Esophagus muscularis mucosa (tissue), 4 donors: ENCODE measurements at regions not wholly inside any gene's neighbourhood (a gene's known extent, or its start where the extent isn't known, plus 50 kb on each side); places are given as distances from the start of the nearest gene placed in this dataset.
"Not testable (repeated sequence)": the region's sequence is repeated elsewhere in the genome, so short reads cannot be mapped to it uniquely, and the experiment has no call there.

Source experiments
- DNase-seq: peaks from one replicate; pipeline ENCODE4 v3.0.0-alpha.2; 2017; ENCODE audit errors: extremely low spot score
- H3K27ac ChIP-seq, 4 donors: fragments of 200-600 bp; sonication (generic); replicated peaks in 1 of 4; 1 replicate in 3 of 4; 2 replicates in 1 of 4; pipeline ENCODE4 v1.5.1; 2016 to 2019; ENCODE audit warnings: mild to moderate bottlenecking in 1 of 4
- H3K27me3 ChIP-seq, 4 donors: fragments of 200-600 bp; sonication (generic); one replicate each; pipeline versions ENCODE4 v1.5.1 to v1.6.0; 2016 to 2019
- H3K36me3 ChIP-seq, 4 donors: fragments of 200-600 bp; sonication (generic); one replicate each; pipeline ENCODE4 v1.5.1; 2016 to 2019
- H3K4me1 ChIP-seq, 4 donors: fragments of 200-600 bp; sonication (generic); one replicate each; pipeline ENCODE4 v1.5.1; 2016 to 2019
- H3K4me3 ChIP-seq, 4 donors: fragments of 200-600 bp; sonication (generic); 1 replicate in 2 of 4; 2 replicates in 2 of 4; pipeline ENCODE4 v1.5.1; 2016 to 2019; ENCODE audit warnings: mild to moderate bottlenecking in 4 of 4, moderate library complexity in 1 of 4
- H3K9me3 ChIP-seq, 4 donors: fragments of 200-600 bp; sonication (generic); 1 replicate in 3 of 4; 2 replicates in 1 of 4; pipeline ENCODE4 v1.5.1; 2016 to 2019
- CTCF ChIP-seq, 3 experiments: fragments of 200-600 bp in 2 of 3; fragments of 450-650 bp in 1 of 3; sonication (generic) in 2 of 3; IDR thresholded peaks; one replicate each; pipeline ENCODE4 v1.5.1; 2017 to 2019; ENCODE audit warnings: antibody characterized with exemption in 3 of 3, mild to moderate bottlenecking in 2 of 3, moderate library complexity in 1 of 3
- EP300 ChIP-seq: sonication (generic); formaldehyde crosslinking; IDR thresholded peaks from one replicate; pipeline ENCODE4 v1.6.1; 2017; ENCODE audit warnings: antibody characterized with exemption
- POLR2A ChIP-seq: fragments of 450-650 bp; IDR thresholded peaks from one replicate; pipeline ENCODE4 v1.6.1; 2017; ENCODE audit warnings: antibody characterized with exemption, moderate library complexity, mild to moderate bottlenecking, low read depth
- POLR2AphosphoS5 ChIP-seq, 2 donors: sonication (generic); formaldehyde crosslinking; IDR thresholded peaks; one replicate each; pipeline ENCODE4 v1.6.1; 2017; ENCODE audit warnings: antibody characterized with exemption in 2 of 2
- WGBS: methylation state at CpG from one replicate; pipeline ENCODE4 v1.1.5; 2018; 5-methylcytosine and 5-hydroxymethylcytosine counted together
- intact Hi-C: fragments of 100-400 bp; cut with DNase I; formaldehyde crosslinking; loops from one replicate; pipeline ENCODE4 v1.15.1; 2023

- no peak for DNase-seq
- 73% methylated on average over 1 of the region's 1 CpG for WGBS
- no peak overlapping the region for H3K4me3 ChIP-seq
- intact Hi-C loops, result no loop called here
- H3K27ac ChIP-seq, result no peak overlapping the region
- H3K36me3 ChIP-seq, result no peaks in the 10 kb centered on the region
- no peak for TF ChIP-seq EP300
- no peak for TF ChIP-seq POLR2A
- no peak for TF ChIP-seq CTCF (IDR thresholded peaks at IDR 0.05)
- TF ChIP-seq POLR2AphosphoS5 (IDR thresholded peaks at IDR 0.05), result no peak
- no peaks in the 10 kb centered on the region for H3K4me1 ChIP-seq
- no peaks in the 10 kb centered on the region for H3K27me3 ChIP-seq
- no peaks in the 10 kb centered on the region for H3K9me3 ChIP-seq
These were observed 541.4 kb upstream of the SMC2 start for GRCh38 chr9:103552712-103553111.

GRCh38 chr9:103574056-103574455, 520.1 kb upstream of the SMC2 start:
- H3K9me3 ChIP-seq, result peaks cover 0 to 13% (median 4%) of the 10 kb centered on the region in 4 donors
- no peaks in the 10 kb centered on the region for H3K4me1 ChIP-seq
- H3K27ac ChIP-seq, result no peak overlapping the region
- TF ChIP-seq POLR2A, result no peak
- no peak for TF ChIP-seq EP300
- intact Hi-C loops, result no loop called here
- no peaks in the 10 kb centered on the region for H3K27me3 ChIP-seq
- H3K4me3 ChIP-seq, result no peak overlapping the region
- no peak for DNase-seq
- H3K36me3 ChIP-seq, result no peaks in the 10 kb centered on the region

- Histone ChIP-seq H3K9me3 (no peaks in the 10 kb centered on the region), H3K4me3 (no peak overlapping the region), H3K4me1 (no peaks in the 10 kb centered on the region), H3K27me3 (no peaks in the 10 kb centered on the region), H3K27ac (no peak overlapping the region), H3K36me3 (no peaks in the 10 kb centered on the region)
- DNase-seq, result no peak
- 95% methylated on average over 6 of the region's 6 CpGs for WGBS
- no peak for TF ChIP-seq EP300
- no peak for TF ChIP-seq POLR2A
- no peak for TF ChIP-seq POLR2AphosphoS5 (IDR thresholded peaks at IDR 0.05)
- no peak for TF ChIP-seq CTCF (IDR thresholded peaks at IDR 0.05)
- intact Hi-C loops, result no loop called here
These were observed 507.4 kb upstream of the SMC2 start for GRCh38 chr9:103586721-103587120.

GRCh38 chr9:103601287-103601686, 492.8 kb upstream of the SMC2 start:
- WGBS, result 69% methylated on average over 1 of the region's 1 CpG
- H3K27me3 ChIP-seq, result no peaks in the 10 kb centered on the region
- intact Hi-C loops, result no loop called here
- no peak overlapping the region for H3K4me3 ChIP-seq
- H3K27ac ChIP-seq, result no peak overlapping the region
- TF ChIP-seq EP300 (no peak), POLR2A (no peak), POLR2AphosphoS5 (IDR thresholded peaks at IDR 0.05) (no peak), CTCF (IDR thresholded peaks at IDR 0.05) (no peak)
- H3K4me1 ChIP-seq, result no peaks in the 10 kb centered on the region
- H3K9me3 ChIP-seq, result peaks cover 0 to 12% (median 6%) of the 10 kb centered on the region in 4 donors
- H3K36me3 ChIP-seq, result no peaks in the 10 kb centered on the region
- no peak for DNase-seq

GRCh38 chr9:103611950-103612349, 482.2 kb upstream of the SMC2 start:
- H3K27ac ChIP-seq, intact Hi-C loops, DNase-seq, H3K9me3 ChIP-seq, H3K36me3 ChIP-seq, H3K4me3 ChIP-seq, H3K4me1 ChIP-seq, H3K27me3 ChIP-seq: not testable (repeated sequence)
- 93% methylated on average over 4 of the region's 14 CpGs for WGBS

- peaks cover 0 to 8% (median 0%) of the 10 kb centered on the region in 4 donors for H3K9me3 ChIP-seq
- H3K36me3 ChIP-seq, result no peaks in the 10 kb centered on the region
- intact Hi-C loops, result no loop called here
- H3K27ac ChIP-seq, result no peak overlapping the region
- WGBS, result 63% methylated on average over 5 of the region's 5 CpGs
- DNase-seq, result no peak
- H3K4me1 ChIP-seq, result no peaks in the 10 kb centered on the region
- no peak overlapping the region for H3K4me3 ChIP-seq
- TF ChIP-seq CTCF (IDR thresholded peaks at IDR 0.05) (no peak), POLR2AphosphoS5 (IDR thresholded peaks at IDR 0.05) (no peak), POLR2A (no peak), EP300 (no peak)
- H3K27me3 ChIP-seq, result no peaks in the 10 kb centered on the region
These were observed 478.1 kb upstream of the SMC2 start for GRCh38 chr9:103615994-103616393.
